LNCaP clone FGC (cell line): ENCODE measurements at regions not wholly inside any gene's neighbourhood (a gene's known extent, or its start where the extent isn't known, plus 50 kb on each side); places are given as distances from the start of the nearest gene placed in this dataset.

Experiments used
- DNase-seq: peaks from one replicate; pipeline ENCODE4 v3.0.0-alpha.2; 2011; ENCODE audit warnings: low read depth
- H3K4me3 ChIP-seq: 2 replicates; pipeline ENCODE4 v1.5.1; 2011; ENCODE audit warnings: mild to moderate bottlenecking, low read depth, low read length, control low read depth
- TF ChIP-seq, protein P1 (sequence below): IDR thresholded peaks from 2 replicates; pipeline ENCODE4 v1.5.1; 2012; ENCODE audit warnings: mild to moderate bottlenecking; ENCODE audit not compliant: control insufficient read depth, insufficient read depth; ENCODE audit errors: extremely low read depth

DNA sequence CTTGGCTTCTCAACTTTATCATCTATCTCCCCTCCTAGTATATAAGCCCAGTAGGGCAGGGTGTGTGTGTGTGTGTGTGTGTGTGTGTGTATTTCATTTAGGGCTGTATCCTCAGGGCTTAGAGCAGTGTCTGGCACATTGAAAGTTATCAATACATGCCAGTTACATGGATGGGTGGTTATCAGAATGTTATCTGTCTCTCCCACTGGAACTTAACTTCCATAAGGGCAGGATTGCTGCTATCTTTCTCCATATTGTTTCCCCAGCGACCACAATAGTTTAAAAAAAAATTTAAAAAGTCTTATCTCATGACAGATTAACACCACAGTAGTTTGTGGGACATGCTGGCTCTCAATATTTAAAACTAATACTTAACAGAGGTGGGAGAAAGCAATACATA is 488.9 kb downstream of the PLCL1 start:
- no peak for DNase-seq
- no peak overlapping the region for H3K4me3 ChIP-seq
- TF ChIP-seq, protein P1, sequence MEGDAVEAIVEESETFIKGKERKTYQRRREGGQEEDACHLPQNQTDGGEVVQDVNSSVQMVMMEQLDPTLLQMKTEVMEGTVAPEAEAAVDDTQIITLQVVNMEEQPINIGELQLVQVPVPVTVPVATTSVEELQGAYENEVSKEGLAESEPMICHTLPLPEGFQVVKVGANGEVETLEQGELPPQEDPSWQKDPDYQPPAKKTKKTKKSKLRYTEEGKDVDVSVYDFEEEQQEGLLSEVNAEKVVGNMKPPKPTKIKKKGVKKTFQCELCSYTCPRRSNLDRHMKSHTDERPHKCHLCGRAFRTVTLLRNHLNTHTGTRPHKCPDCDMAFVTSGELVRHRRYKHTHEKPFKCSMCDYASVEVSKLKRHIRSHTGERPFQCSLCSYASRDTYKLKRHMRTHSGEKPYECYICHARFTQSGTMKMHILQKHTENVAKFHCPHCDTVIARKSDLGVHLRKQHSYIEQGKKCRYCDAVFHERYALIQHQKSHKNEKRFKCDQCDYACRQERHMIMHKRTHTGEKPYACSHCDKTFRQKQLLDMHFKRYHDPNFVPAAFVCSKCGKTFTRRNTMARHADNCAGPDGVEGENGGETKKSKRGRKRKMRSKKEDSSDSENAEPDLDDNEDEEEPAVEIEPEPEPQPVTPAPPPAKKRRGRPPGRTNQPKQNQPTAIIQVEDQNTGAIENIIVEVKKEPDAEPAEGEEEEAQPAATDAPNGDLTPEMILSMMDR: no peak

DNA sequence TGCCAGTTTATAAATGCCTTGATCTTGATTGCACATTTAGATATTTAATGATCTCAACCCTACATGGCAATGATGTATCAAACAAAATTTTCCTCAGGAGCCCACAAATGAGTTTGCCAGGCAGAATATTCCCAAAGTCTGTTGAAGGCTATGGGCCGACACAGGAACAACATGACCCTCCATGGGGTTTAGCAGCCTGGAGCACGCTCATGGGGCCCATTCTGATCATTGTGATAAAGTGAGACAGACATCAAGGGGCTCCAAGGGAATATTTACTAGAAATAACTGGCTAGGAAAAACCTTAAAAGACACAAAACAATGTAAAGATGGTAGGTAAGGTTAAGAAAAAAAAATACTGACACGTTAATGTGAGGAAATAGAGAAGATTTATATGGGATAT is 485.4 kb downstream of the PLCL1 start:
- no peak for DNase-seq
- no peak overlapping the region for H3K4me3 ChIP-seq
- TF ChIP-seq, protein P1: no peak

DNA sequence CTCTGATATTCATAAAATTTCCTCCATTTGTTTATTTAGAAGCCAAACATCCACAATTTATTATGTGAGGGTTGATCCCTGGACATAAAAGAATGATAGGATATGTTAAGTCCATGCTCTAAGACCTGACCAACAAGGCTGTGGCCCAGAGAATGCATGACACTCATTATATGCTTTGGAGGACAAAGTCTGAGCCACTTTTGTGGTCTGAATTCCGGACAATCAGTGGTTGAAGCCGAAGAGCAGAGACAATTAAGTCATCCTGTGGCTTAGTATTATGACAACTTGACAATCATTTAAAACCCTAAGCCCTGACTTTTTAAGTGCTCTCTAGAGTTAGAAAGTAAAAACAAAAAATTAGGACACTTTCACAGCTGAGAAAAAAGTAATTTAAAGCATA is 483.3 kb downstream of the PLCL1 start:
- no peak for DNase-seq
- TF ChIP-seq, protein P1: no peak
- no peak overlapping the region for H3K4me3 ChIP-seq

DNA sequence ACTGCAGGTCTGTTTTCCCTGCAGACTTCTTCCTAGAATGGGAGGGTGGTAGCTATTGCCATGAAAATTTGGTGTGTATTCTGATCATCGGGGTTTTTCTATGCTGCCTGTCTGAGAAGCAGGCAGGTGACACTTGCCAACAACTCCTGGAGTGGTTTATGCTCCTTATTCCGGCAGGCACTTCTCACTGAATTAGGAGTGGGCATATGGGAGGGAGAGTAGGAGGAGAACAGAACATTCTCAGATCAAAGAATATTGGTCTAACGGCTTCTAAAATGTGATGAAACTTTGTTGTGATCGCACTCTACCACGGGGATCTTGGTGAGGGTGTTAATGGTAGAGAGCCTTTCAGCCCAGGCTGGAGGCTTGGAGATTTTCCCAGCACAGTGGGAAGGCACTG is 480.8 kb downstream of the PLCL1 start:
- H3K4me3 ChIP-seq: no peak overlapping the region
- TF ChIP-seq, protein P1: no peak
- no peak for DNase-seq

DNA sequence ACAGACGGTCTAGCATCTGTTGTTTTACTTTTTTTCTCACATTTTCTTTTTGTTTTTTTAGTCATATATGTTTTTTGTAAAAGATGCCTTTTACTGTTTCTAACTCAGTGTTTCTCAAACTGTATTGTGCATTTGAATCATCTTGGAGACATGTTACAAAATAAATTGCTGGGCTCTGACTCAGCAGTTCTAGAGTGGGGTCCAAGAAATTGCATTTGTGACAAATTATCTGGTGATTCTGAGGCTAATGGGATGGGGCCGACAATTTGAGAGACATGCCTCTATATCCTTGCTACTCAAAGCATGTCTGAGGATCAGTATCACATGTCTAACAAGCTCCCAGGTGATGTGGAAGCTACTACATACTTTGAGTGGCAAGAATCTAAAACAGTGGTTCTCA is 478.8 kb downstream of the PLCL1 start:
- H3K4me3 ChIP-seq: no peak overlapping the region
- DNase-seq: no peak
- TF ChIP-seq, protein P1: no peak

DNA sequence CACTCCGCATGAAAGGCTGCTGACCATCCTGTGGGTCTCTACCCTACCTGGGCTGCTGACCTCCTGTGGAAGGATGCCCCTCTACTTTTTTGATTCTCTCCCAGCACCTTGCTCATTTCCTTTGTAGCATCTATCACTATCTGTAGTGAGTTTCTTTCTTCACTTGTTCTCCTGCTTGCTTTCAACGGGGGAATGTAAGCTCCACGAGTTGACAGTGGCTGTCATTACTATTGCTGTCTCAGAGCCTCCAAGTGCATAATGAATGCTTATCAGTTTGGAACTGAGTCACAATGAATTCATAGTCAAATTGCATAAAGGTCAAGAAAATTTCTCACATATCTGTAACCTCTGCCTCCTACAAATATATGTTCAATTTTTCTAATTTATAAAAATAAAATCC is 477.7 kb downstream of the PLCL1 start:
- TF ChIP-seq, protein P1: no peak
- H3K4me3 ChIP-seq: no peak overlapping the region
- no peak for DNase-seq

DNA sequence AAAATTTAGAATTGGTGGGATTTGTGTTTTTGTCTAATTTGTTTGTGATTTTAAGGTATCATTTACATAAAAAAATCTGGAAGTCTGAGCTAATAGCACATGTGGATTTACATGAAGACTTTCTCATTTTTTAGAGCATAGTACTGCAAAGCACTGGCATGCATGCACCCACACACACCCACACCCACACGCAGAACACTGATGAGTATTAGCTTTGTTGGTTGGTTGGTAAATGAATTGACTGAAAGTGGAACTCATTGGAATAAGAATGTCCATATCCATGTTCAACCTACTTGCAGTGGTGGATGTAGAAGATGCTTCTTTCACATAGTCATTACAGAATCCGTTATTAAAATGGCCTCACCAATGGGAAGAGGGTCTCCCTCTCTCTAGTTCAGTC is 475.8 kb downstream of the PLCL1 start:
- DNase-seq: no peak
- TF ChIP-seq, protein P1: no peak
- H3K4me3 ChIP-seq: no peak overlapping the region
